NK-92 treated with Interleukin-12 subunit alpha and Interleukin-12 subunit beta, amount 100 ng/mL, for 24 hours (cell line): ENCODE measurements at regions not wholly inside any gene's neighbourhood (a gene's known extent, or its start where the extent isn't known, plus 50 kb on each side); places are given as distances from the start of the nearest gene placed in this dataset.
"Not testable (repeated sequence)": the region's sequence is repeated elsewhere in the genome, so short reads cannot be mapped to it uniquely, and the experiment has no call there.

Source experiments
- DNase-seq: peaks from one replicate; lab custom pipeline; 2025; lab: John Stamatoyannopoulos, UW

DNA sequence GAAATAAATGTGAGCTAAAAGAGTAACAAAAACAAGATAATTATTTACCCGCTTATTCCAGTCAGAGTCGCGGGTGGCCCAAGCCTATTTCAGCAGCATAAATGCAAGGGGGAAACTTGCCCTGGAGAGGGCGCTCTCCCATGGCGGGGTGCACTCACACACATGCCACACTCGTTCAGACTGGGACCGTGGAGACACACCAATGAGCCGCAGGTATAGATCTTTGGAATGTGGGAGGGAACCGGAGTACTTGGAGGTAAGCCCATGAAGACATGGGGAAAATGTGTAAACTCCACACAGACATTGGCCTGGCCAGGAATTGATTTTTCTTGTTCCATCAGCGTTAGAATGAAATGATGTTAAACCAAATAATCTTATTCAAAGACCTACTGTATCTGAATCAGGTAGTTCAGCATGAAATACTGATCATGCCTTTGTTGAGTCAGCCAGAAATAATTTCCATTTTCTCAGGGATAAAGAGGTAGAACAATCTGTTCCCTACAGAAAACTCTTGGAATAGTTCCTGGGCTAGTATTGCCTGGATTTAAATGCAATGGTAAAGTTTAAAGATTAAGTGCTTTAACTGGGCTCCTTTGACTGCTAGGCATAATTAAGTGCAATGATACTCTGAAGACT lies 191.5 kb downstream of the MCHR2 start:
- DNase-seq: no peak

DNA sequence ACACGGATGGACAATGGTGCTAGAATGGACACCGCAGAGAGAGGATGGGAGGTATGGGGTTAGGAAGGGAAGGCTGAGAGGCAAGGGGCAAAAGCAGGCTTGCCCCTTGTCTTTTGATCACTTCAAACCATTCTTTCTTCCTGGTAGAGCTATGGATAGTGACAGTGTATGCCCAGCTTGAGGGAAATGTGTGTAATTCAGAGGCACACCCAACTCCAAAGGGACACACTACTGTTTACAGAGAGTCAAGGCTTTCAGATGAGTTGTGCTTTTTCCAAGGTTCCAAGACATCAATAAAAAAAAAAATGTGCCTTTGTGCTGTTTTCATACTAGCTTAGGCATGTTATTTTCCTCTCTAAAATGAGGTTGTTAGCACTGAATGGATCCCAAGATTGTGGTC lies 185.0 kb downstream of the MCHR2 start:
- DNase-seq: no peak

- no peak for DNase-seq
These were observed 183.7 kb downstream of the MCHR2 start for GRCh38 chr6:99810295-99810694.

DNA sequence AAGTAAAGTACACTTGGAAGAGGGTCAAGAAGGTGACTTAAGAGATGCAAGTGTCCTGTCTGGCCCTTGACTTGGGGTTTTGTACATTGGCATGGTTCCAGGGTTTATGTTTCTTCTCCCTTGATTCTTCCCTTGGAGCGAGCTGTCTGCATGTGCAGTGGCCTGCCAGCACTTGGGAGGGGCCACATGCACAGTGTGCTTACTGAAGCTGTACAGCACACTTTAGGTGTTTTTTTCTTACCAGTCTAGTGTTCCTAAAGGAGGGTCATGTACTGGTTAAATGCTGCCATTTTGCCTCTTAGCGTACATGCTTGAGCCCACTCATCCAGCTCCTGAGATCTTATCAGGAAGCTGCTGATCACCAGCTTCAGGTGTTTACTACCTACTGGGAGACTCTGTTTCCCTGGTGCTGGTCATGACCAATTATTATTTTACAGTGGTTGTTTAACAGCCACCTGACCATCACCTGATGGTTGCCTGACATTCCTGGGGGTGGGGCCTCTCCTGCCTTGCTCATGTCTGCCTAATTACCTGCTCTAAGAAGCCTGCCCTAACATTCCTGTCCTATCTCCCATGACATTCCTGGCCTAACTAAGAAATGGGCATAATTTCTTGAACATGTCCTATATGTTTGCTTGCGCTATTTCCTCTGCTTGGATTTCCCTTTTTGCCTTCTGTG lies 182.9 kb downstream of the MCHR2 start:
- DNase-seq: no peak

DNA sequence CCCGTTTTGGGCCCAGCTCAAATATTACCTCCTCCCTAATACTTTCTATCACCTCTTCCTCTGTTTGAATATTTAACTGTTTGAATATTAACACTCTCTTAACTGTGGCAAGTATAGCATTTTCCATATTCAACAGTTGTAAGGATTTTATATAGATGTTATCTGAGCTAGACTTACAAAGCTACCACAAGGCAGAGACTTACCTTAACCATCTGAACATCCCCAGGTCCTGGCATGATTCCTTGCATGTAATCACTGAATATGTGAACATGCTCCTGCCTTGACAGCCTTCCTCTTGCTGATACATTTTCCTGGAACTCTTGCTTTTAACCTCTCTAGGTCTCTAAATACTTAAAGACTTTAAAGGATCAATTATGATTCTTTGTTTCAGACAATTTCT lies 182.4 kb downstream of the MCHR2 start:
- DNase-seq: no peak

GRCh38 chr6:99813565-99813964 lies 180.5 kb downstream of the MCHR2 start:
- DNase-seq: no peak

GRCh38 chr6:99814230-99814928 lies 179.6 kb downstream of the MCHR2 start:
- DNase-seq: no peak

GRCh38 chr6:99816795-99817194 lies 177.2 kb downstream of the MCHR2 start:
- no peak for DNase-seq

- DNase-seq: no peak
These were observed 175.9 kb downstream of the MCHR2 start for GRCh38 chr6:99818161-99818560.

- DNase-seq: no peak
These were observed 174.2 kb downstream of the MCHR2 start for GRCh38 chr6:99819853-99820252.

- DNase-seq: no peak
These were observed 172.9 kb downstream of the MCHR2 start for GRCh38 chr6:99821164-99821563.

DNA sequence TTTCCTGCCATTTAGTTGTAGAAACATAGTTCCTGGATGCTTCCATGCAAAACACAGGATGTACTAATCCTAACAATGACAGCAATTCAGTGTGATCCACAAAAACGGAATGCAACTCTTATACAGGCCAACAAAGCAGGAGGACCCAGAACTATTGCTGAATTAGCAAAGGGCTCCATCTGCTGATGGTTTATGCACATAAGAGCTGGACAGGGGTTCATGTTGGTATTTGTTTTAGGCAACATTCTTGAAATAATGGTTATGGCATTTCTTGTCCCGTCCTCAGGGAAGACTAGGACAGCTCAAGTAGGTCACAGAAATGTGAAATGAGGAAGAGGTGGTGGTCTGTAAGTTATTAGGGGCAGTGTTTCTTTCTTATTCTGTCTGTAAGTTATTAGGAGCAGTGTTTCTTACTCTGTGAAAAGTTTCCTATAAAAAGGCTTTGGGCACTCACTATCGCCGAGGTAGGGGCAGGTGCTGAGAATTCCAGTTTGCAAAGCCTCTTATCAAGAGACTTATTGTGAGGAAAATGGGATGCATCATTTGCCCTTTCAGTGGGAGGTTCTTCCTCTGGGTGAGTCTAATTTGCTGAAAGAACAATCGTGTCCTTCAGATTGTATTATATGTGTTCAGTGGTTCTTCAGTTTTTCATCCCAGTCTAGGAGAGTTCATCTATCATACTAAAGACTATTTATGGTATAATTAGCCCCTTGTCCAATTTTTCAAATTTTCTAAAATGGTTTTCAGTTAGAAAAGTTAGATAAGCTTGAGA lies 171.1 kb downstream of the MCHR2 start:
- no peak for DNase-seq

- not testable (repeated sequence) for DNase-seq
These were observed 170.3 kb downstream of the MCHR2 start for GRCh38 chr6:99823513-99824235.

DNA sequence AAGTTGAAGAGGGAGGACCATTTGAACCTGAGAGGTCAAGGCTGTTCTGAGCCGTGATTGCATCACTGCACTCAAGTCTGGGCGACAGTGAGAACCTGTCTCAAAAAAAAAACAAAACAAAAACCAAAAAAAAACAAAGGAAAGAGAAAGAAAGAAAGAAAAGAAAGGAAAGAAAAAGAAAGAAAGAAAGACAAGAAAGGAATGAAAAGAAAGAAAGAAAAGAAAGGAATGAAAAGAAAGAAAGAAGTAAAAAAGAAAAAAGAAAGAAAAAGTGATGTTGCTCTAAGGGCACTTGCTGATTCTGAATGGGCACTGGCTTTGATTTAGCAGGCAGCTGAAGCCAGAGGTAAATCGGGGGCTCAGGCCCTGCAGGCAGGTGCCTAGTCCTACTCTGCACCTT lies 161.0 kb downstream of the MCHR2 start:
- no peak for DNase-seq

- DNase-seq: no peak
These were observed 157.6 kb downstream of the MCHR2 start for GRCh38 chr6:99836471-99836870.

- no peak for DNase-seq
These were observed 155.4 kb downstream of the MCHR2 start for GRCh38 chr6:99838607-99839006.

- DNase-seq: no peak
These were observed 152.7 kb downstream of the MCHR2 start for GRCh38 chr6:99841297-99841696.

- DNase-seq: no peak
These were observed 148.0 kb downstream of the MCHR2 start for GRCh38 chr6:99846006-99846405.

DNA sequence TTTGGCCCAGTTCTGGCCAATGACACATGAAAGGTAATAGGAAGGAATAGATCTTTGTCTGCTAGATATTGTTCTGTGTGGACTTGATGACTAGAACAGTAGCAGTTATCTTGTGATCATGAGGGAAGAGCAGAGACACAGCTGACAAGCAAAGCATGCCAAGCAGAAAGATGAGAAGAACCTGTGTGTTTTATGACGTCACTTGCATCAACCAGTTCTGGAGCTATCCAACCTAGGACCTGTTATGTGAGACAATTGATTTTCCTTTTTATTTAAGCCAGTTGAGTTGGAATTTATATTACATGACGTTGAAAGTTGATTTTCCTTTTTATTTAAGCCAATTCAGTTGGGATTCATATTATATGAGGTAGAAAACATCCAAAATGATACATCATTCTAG lies 143.2 kb downstream of the MCHR2 start:
- DNase-seq: no peak

DNA sequence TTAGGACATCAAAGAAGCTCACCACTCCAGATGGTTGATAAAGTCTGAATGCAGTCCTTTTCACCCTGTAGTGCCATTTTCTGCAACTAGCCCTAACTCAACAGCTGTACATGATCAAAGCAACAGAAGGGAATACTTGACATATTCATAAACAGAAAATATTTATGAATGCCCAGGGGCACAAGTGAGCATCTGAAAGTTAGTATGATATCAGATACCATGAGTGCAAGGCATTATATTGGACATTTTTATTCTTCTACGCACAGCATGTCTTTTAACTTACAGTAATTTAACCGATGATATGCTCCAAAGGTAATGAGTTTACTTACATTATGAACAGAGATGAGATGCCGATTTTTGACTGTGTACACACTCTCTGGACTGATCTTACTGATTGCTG lies 142.0 kb downstream of the MCHR2 start:
- DNase-seq: no peak

- no peak for DNase-seq
These were observed 127.0 kb downstream of the MCHR2 start for GRCh38 chr6:99867026-99867425.
